Activated CD4-positive, alpha-beta T cell treated with anti-CD3 and anti-CD28 coated beads, Interleukin-2, Interleukin-4, amounts not matched to agents 100 ng/mL and 50 ng/mL, durations not matched to agents 16 hours and 8 hours (primary cell): ENCODE measurements at regions not wholly inside any gene's neighbourhood (a gene's known extent, or its start where the extent isn't known, plus 50 kb on each side); places are given as distances from the start of the nearest gene placed in this dataset.
"Not testable (repeated sequence)": the region's sequence is repeated elsewhere in the genome, so short reads cannot be mapped to it uniquely, and the experiment has no call there.

ENCODE experiments used
- DNase-seq: peaks from one replicate; pipeline ENCODE4 v3.0.0-alpha.2; 2020; ENCODE audit warnings: low spot score

- no peak for DNase-seq
Measured at GRCh38 chr4:188737251-188738002, 598.2 kb downstream of the TRIML1 start.

GRCh38 chr4:188738290-188738689 is 599.0 kb downstream of the TRIML1 start:
- not testable (repeated sequence) for DNase-seq

- DNase-seq, result not testable (repeated sequence)
Measured at GRCh38 chr4:188740172-188740571, 600.9 kb downstream of the TRIML1 start.

- DNase-seq, result not testable (repeated sequence)
Measured at GRCh38 chr4:188740791-188741190, 601.5 kb downstream of the TRIML1 start.

GRCh38 chr4:188754372-188755002 is 615.2 kb downstream of the TRIML1 start:
- DNase-seq, result no peak

DNA sequence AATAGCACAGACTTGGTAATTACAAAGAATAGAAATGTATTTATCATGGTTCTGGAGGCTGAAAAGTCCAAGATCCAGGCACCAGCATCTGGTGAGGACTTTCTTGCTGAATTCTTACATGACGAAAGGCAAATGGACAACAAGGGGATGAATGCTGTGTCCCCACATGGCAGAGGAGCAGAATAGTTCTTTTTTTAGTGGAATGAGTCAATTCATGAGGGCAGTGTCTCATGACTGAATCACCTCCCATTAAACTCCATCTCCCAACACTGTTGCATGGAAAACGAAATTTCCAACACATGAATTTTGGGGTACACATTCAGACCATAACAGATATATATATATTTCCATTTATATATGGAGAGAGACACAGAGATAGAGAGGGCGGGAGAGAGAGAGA is 628.3 kb downstream of the TRIML1 start:
- no peak for DNase-seq

GRCh38 chr4:188778905-188779304 is 639.7 kb downstream of the TRIML1 start:
- DNase-seq, result no peak

- no peak for DNase-seq
Measured at GRCh38 chr4:188779581-188779980, 640.3 kb downstream of the TRIML1 start.

DNA sequence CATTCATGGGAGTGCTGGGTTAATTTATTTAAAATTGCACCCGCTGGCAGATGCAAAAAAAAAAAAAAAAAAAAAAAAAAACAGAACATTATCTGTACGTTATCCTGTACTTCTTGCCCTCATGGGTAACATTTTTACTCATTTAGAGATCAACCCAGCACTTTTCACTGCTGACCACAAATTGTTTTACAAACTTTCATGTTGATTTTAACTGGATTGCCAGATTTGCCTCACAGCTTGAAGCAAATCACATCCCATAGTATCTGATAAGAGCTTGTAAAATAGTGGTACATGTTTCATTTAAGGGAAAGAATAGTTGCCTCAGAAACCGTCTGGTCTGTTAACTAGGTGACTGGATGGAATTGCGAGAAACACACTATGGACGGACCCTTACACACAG is 640.8 kb downstream of the TRIML1 start:
- no peak for DNase-seq

GRCh38 chr4:188780686-188781085 is 641.4 kb downstream of the TRIML1 start:
- no peak for DNase-seq

DNA sequence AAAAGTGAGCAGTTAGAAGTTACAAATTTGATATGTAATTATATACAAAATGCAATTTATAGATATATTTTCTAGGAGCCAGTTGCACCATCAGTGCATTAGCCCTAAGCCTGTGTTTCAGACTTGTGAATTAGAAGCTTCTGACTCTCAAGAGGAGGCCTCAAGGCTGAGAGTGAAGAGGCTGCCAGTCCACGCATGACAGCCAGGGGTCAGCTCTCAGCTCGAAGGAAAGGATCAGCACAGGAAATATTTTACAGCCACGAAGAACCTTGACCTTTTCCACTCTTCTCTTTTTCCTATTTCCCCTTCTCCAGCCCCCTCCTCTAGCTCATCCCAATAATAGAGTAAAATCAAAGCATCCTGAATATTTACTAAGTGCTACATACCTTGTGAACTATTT is 642.4 kb downstream of the TRIML1 start:
- no peak for DNase-seq

DNA sequence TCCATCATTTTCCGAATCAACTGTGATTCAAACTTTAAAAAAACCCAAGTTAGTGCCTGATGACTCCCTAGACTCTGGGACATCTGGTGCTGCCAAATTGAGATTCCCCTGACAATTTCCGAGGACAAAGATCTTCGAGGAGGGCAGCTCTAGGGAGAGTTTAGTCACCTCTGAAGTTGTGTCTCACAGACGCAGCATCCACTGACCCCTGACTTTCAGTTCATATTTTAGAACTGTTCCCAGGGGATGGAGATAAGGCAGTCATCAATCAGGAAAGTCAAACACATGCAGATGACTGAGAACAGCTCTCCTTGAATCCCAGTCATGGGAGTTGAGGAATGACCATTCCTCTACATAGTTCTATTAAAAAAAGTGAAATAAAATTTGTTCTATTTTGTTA is 643.9 kb downstream of the TRIML1 start:
- DNase-seq, result no peak

- DNase-seq, result no peak
Measured at GRCh38 chr4:188783606-188784160, 644.4 kb downstream of the TRIML1 start.

DNA sequence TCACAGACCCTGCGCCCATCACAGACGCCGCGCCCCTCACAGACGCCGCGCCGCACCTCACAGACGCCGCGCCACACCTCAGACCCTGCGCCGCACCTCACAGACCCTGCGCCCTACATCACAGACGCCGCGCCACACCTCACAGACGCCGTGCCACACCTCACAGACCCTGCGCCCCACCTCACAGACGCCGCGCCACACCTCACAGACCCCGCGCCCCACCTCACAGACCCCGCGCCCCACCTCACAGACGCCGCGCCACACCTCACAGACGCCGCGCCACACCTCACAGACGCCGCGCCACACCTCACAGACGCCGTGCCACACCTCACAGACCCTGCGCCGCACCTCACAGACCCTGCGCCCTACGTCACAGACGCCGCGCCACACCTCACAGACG is 657.4 kb downstream of the TRIML1 start:
- not testable (repeated sequence) for DNase-seq

DNA sequence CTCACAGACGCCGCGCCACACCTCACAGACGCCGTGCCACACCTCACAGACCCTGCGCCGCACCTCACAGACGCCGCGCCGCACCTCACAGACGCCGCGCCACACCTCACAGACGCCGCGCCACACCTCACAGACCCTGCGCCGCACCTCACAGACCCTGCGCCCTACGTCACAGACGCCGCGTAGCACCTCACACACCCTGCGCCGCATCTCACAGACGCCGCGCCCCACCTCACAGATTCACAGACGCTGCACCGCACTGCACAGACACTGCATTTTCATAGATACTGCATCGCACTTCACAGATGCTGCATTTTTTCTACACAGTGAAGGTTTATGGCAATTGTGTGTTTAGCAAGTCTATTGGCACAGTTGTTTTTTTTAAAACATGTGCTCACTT is 657.8 kb downstream of the TRIML1 start:
- DNase-seq, result not testable (repeated sequence)

- no peak for DNase-seq
Measured at GRCh38 chr4:188804861-188805260, 665.6 kb downstream of the TRIML1 start.

- no peak for DNase-seq
Measured at GRCh38 chr4:188811121-188811520, 671.9 kb downstream of the TRIML1 start.

GRCh38 chr4:188812644-188813043 is 673.4 kb downstream of the TRIML1 start:
- DNase-seq, result no peak

DNA sequence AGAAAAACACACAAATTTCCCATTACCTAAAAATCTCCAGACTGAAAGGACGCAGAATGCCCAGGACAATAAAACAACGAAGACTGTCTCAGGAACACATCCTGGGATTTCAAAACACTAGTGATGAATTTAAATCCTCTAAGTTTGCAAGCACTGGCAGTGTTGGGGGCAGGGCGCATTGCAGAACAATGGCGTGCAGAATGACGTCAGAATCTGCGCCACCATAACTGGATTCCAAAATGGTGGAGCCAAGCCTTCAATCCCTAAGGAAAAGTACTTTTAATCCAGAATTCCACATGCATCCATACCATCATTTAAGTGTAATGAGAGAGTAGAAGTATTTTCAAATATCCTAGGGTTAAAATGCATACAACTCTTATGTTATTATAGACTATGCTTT is 679.1 kb downstream of the TRIML1 start:
- DNase-seq, result no peak

- DNase-seq, result no peak
Measured at GRCh38 chr4:188819233-188819632, 680.0 kb downstream of the TRIML1 start.

DNA sequence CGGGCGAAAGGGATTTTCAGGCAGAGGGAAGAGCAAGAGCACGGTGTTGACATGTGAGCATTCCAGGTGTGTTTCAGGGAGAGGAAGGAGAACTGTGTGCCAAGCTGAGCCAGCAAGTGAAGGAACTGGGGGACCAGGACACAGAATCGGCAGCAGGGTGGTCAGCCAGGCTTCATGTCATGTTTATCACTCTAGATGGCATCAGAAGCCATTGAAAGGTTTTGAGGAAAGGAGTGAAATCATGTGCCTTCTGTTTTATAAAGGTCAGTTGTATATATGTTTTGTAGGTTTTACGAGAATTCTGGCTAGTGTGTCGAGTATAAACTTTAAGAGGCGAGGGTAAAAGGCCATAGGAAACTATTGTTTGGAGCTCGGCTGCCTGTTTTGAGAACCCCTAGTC is 682.3 kb downstream of the TRIML1 start:
- no peak for DNase-seq

- DNase-seq, result no peak
Measured at GRCh38 chr4:188822698-188823097, 683.5 kb downstream of the TRIML1 start.

- DNase-seq, result no peak
Measured at GRCh38 chr4:188824553-188824952, 685.3 kb downstream of the TRIML1 start.

- DNase-seq, result no peak
Measured at GRCh38 chr4:188826393-188826792, 687.2 kb downstream of the TRIML1 start.
